Activated gamma-delta T cell (primary cell): ENCODE measurements at regions not wholly inside any gene's neighbourhood (a gene's known extent, or its start where the extent isn't known, plus 50 kb on each side); places are given as distances from the start of the nearest gene placed in this dataset.

ENCODE experiments used
- DNase-seq: peaks from one replicate; lab custom pipeline; 2025; lab: John Stamatoyannopoulos, UW

- DNase-seq, result no peak
These were observed 190.7 kb upstream of the MKI67 start for GRCh38 chr10:128316925-128317324.

GRCh38 chr10:128318366-128318765, 192.1 kb upstream of the MKI67 start:
- DNase-seq, result no peak

GRCh38 chr10:128318913-128319312, 192.7 kb upstream of the MKI67 start:
- DNase-seq, result no peak

GRCh38 chr10:128322106-128322505, 195.9 kb upstream of the MKI67 start:
- DNase-seq, result no peak

- DNase-seq, result no peak
These were observed 196.7 kb upstream of the MKI67 start for GRCh38 chr10:128322950-128323349.

GRCh38 chr10:128324058-128324827, 198.0 kb upstream of the MKI67 start:
- no peak for DNase-seq

GRCh38 chr10:128325788-128326187, 199.6 kb upstream of the MKI67 start:
- DNase-seq, result no peak

GRCh38 chr10:128326251-128326650, 200.0 kb upstream of the MKI67 start:
- no peak for DNase-seq

- DNase-seq, result no peak
These were observed 200.6 kb upstream of the MKI67 start for GRCh38 chr10:128326851-128327250.

- no peak for DNase-seq
These were observed 210.2 kb upstream of the MKI67 start for GRCh38 chr10:128336401-128336800.

- no peak for DNase-seq
These were observed 211.7 kb upstream of the MKI67 start for GRCh38 chr10:128337860-128338378.

- DNase-seq, result no peak
These were observed 212.7 kb upstream of the MKI67 start for GRCh38 chr10:128338951-128339350.

- no peak for DNase-seq
These were observed 213.5 kb upstream of the MKI67 start for GRCh38 chr10:128339753-128340152.

GRCh38 chr10:128345353-128345752, 219.1 kb upstream of the MKI67 start:
- no peak for DNase-seq

GRCh38 chr10:128360783-128361182, 234.6 kb upstream of the MKI67 start:
- DNase-seq, result no peak

GRCh38 chr10:128361487-128361886, 235.3 kb upstream of the MKI67 start:
- DNase-seq, result no peak

GRCh38 chr10:128362514-128362913, 236.3 kb upstream of the MKI67 start:
- DNase-seq, result no peak

GRCh38 chr10:128364631-128365030, 238.4 kb upstream of the MKI67 start:
- DNase-seq, result no peak

GRCh38 chr10:128365156-128365725, 239.0 kb upstream of the MKI67 start:
- no peak for DNase-seq

- no peak for DNase-seq
These were observed 241.6 kb upstream of the MKI67 start for GRCh38 chr10:128367807-128368206.

GRCh38 chr10:128369101-128369650, 243.0 kb upstream of the MKI67 start:
- no peak for DNase-seq

- no peak for DNase-seq
These were observed 247.0 kb upstream of the MKI67 start for GRCh38 chr10:128373071-128373749.

- no peak for DNase-seq
These were observed 247.6 kb upstream of the MKI67 start for GRCh38 chr10:128373831-128374230.
